Breast epithelium (tissue), 3 donors: ENCODE measurements at regions not wholly inside any gene's neighbourhood (a gene's known extent, or its start where the extent isn't known, plus 50 kb on each side); places are given as distances from the start of the nearest gene placed in this dataset.

Experiments
- CTCF ChIP-seq, 3 donors: fragments of 450-650 bp; IDR thresholded peaks; one replicate each; pipeline ENCODE4 v1.5.1; 2016 to 2017; ENCODE audit warnings: antibody characterized with exemption in 3 of 3, mild to moderate bottlenecking in 3 of 3, moderate library complexity in 3 of 3
- POLR2A ChIP-seq: fragments of 450-650 bp; IDR thresholded peaks from one replicate; pipeline ENCODE4 v1.6.1; 2016; ENCODE audit warnings: antibody characterized with exemption, mild to moderate bottlenecking, moderate library complexity

DNA sequence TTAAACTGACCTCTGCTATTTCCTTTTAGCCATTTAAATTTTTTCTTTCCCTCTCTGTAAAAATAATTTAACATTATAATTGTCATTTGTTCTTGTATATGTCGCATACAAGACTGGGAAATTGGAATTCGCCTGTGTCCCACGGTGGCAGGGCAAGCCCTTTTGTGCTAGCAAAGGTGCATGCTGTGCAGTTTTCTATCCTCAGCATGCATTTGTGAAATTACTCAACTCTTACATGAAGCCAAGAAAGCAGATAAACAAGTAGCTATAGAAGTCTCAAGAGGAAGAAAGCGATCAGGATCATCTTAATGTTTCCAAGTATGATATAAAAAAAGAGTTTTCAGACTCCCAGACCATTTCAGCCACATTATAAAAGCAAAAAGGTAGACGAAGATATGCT, 392.6 kb upstream of the CHST9 start:
- TF ChIP-seq CTCF (IDR thresholded peaks at IDR 0.05) (no peak), POLR2A (no peak)
